DMS79 treated with DMSO at 0.1 percent for 48 hours (cell line): ENCODE measurements at regions not wholly inside any gene's neighbourhood (a gene's known extent, or its start where the extent isn't known, plus 50 kb on each side); places are given as distances from the start of the nearest gene placed in this dataset.
"Not testable (repeated sequence)": the region's sequence is repeated elsewhere in the genome, so short reads cannot be mapped to it uniquely, and the experiment has no call there.

Source experiments
- DNase-seq: peaks from one replicate; lab custom pipeline; 2025; lab: John Stamatoyannopoulos, UW

GRCh38 chr10:16116404-16117304, 256.3 kb upstream of the MINDY3 start:
- DNase-seq = no peak

GRCh38 chr10:16117305-16117695, 257.0 kb upstream of the MINDY3 start:
- DNase-seq = no peak

- no peak for DNase-seq
Observed at GRCh38 chr10:16119445-16119844, 259.1 kb upstream of the MINDY3 start.

GRCh38 chr10:16120563-16120962, 260.3 kb upstream of the MINDY3 start:
- no peak for DNase-seq

- DNase-seq = no peak
Observed at GRCh38 chr10:16141499-16141898, 281.2 kb upstream of the MINDY3 start.

- DNase-seq = no peak
Observed at GRCh38 chr10:16146993-16147392, 286.7 kb upstream of the MINDY3 start.

- no peak for DNase-seq
Observed at GRCh38 chr10:16155834-16156233, 281.0 kb upstream of the PTER start.

- no peak for DNase-seq
Observed at GRCh38 chr10:16156681-16157080, 280.1 kb upstream of the PTER start.

- not testable (repeated sequence) for DNase-seq
Observed at GRCh38 chr10:16165067-16165466, 271.7 kb upstream of the PTER start.

- no peak for DNase-seq
Observed at GRCh38 chr10:16182144-16182543, 254.7 kb upstream of the PTER start.

- DNase-seq = no peak
Observed at GRCh38 chr10:16182688-16183087, 254.1 kb upstream of the PTER start.

- no peak for DNase-seq
Observed at GRCh38 chr10:16184096-16184597, 252.7 kb upstream of the PTER start.

- DNase-seq = no peak
Observed at GRCh38 chr10:16184906-16185305, 251.9 kb upstream of the PTER start.

- no peak for DNase-seq
Observed at GRCh38 chr10:16186564-16186963, 250.2 kb upstream of the PTER start.

GRCh38 chr10:16187161-16187560, 249.6 kb upstream of the PTER start:
- no peak for DNase-seq

- no peak for DNase-seq
Observed at GRCh38 chr10:16192337-16192736, 244.5 kb upstream of the PTER start.

- no peak for DNase-seq
Observed at GRCh38 chr10:16193241-16193640, 243.6 kb upstream of the PTER start.

GRCh38 chr10:16195178-16195769, 241.5 kb upstream of the PTER start:
- no peak for DNase-seq

- DNase-seq = no peak
Observed at GRCh38 chr10:16195894-16196293, 240.9 kb upstream of the PTER start.

- no peak for DNase-seq
Observed at GRCh38 chr10:16199216-16199615, 237.6 kb upstream of the PTER start.

- not testable (repeated sequence) for DNase-seq
Observed at GRCh38 chr10:16223618-16224017, 213.2 kb upstream of the PTER start.

GRCh38 chr10:16227674-16228073, 209.1 kb upstream of the PTER start:
- DNase-seq = no peak

- no peak for DNase-seq
Observed at GRCh38 chr10:16231176-16231575, 205.6 kb upstream of the PTER start.
